ENCODE measurements at regions not wholly inside any gene's neighbourhood (a gene's known extent, or its start where the extent isn't known, plus 50 kb on each side); places are given as distances from the start of the nearest gene placed in this dataset.

DNA sequence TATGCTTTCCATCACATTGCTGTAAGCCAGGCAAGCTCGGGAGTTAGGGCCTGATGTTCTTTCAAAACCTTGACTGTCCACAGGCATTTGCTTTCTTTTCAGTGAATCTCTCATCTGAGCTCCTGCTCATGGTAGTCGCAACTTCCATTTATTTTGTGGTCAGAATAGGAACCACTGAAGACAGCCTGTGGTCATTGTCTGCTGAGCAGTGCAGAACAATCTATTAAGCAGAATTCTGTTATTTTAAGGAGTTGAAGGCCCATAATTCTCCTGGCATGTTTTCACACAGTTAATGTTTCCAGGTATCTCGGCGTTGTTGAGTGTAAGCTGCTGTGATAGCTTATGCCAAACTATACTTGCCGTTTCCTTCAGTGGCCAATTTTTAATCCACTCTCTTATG, 491.1 kb upstream of the AKR1E2 start:
- peaks cover 19% of the 10 kb centered on the region for H3K9me3 ChIP-seq
- TF ChIP-seq, protein P1, sequence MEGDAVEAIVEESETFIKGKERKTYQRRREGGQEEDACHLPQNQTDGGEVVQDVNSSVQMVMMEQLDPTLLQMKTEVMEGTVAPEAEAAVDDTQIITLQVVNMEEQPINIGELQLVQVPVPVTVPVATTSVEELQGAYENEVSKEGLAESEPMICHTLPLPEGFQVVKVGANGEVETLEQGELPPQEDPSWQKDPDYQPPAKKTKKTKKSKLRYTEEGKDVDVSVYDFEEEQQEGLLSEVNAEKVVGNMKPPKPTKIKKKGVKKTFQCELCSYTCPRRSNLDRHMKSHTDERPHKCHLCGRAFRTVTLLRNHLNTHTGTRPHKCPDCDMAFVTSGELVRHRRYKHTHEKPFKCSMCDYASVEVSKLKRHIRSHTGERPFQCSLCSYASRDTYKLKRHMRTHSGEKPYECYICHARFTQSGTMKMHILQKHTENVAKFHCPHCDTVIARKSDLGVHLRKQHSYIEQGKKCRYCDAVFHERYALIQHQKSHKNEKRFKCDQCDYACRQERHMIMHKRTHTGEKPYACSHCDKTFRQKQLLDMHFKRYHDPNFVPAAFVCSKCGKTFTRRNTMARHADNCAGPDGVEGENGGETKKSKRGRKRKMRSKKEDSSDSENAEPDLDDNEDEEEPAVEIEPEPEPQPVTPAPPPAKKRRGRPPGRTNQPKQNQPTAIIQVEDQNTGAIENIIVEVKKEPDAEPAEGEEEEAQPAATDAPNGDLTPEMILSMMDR (IDR thresholded peaks at IDR 0.05; ENCODE audit: insufficient read depth in 1 of 2, low read depth in 1 of 2, low read length in 1 of 2, severe bottlenecking in 1 of 2, unreplicated experiment in 1 of 2) = no peak
- ChIA-PET CTCF (no interaction called here), POLR2A (no interaction called here)
- DNase-seq = no peak
- intact Hi-C loops (cut with micrococcal nuclease; ENCODE audit: unreplicated experiment) = no loop called here
- H3K4me1 ChIP-seq = no peaks in the 10 kb centered on the region
- Mint-ChIP-seq H3K27me3 (ENCODE audit: insufficient read depth, unreplicated experiment) (no peaks in the 10 kb centered on the region), H3K27ac (ENCODE audit: unreplicated experiment) (no peak overlapping the region), H3K4me1 (ENCODE audit: low read depth, unreplicated experiment) (no peaks in the 10 kb centered on the region), H3K4me3 (ENCODE audit: unreplicated experiment) (no peak overlapping the region), H3K36me3 (ENCODE audit: insufficient read depth, unreplicated experiment) (no peaks in the 10 kb centered on the region), H3K9me3 (ENCODE audit: unreplicated experiment) (no peaks in the 10 kb centered on the region)
- no peaks in the 10 kb centered on the region for H3K27me3 ChIP-seq (replicated peaks; ENCODE audit: control insufficient read depth, insufficient read depth, low read length)
- H3K36me3 ChIP-seq (ENCODE audit: control insufficient read depth, insufficient read depth, low read length) = no peaks in the 10 kb centered on the region
- no TSS peak for BruUV-seq (replicated peaks)
- H3K4me3 ChIP-seq (ENCODE audit: low read depth, low read length) = no peak overlapping the region

- Mint-ChIP-seq H3K4me3 (ENCODE audit: unreplicated experiment) (no peak overlapping the region), H3K27ac (ENCODE audit: unreplicated experiment) (no peak overlapping the region), H3K4me1 (ENCODE audit: low read depth, unreplicated experiment) (no peaks in the 10 kb centered on the region), H3K9me3 (ENCODE audit: unreplicated experiment) (no peaks in the 10 kb centered on the region), H3K36me3 (ENCODE audit: insufficient read depth, unreplicated experiment) (no peaks in the 10 kb centered on the region), H3K27me3 (ENCODE audit: insufficient read depth, unreplicated experiment) (peaks cover under 1% of the 10 kb centered on the region)
- Histone ChIP-seq H3K9me3 (peaks cover 19% of the 10 kb centered on the region), H3K27me3 (replicated peaks; ENCODE audit: control insufficient read depth, insufficient read depth, low read length) (no peaks in the 10 kb centered on the region), H3K4me3 (ENCODE audit: low read depth, low read length) (no peak overlapping the region), H3K36me3 (ENCODE audit: control insufficient read depth, insufficient read depth, low read length) (no peaks in the 10 kb centered on the region), H3K4me1 (no peaks in the 10 kb centered on the region)
- TF ChIP-seq, protein P1 (IDR thresholded peaks at IDR 0.05; ENCODE audit: insufficient read depth in 1 of 2, low read depth in 1 of 2, low read length in 1 of 2, severe bottlenecking in 1 of 2, unreplicated experiment in 1 of 2) = no peak
- ChIA-PET POLR2A (no interaction called here), CTCF (no interaction called here)
- DNase-seq = no peak
- no TSS peak for BruUV-seq (replicated peaks)
- intact Hi-C loops (cut with micrococcal nuclease; ENCODE audit: unreplicated experiment) = no loop called here
Observed at GRCh38 chr10:4334015-4334414, 492.0 kb upstream of the AKR1E2 start.

DNA sequence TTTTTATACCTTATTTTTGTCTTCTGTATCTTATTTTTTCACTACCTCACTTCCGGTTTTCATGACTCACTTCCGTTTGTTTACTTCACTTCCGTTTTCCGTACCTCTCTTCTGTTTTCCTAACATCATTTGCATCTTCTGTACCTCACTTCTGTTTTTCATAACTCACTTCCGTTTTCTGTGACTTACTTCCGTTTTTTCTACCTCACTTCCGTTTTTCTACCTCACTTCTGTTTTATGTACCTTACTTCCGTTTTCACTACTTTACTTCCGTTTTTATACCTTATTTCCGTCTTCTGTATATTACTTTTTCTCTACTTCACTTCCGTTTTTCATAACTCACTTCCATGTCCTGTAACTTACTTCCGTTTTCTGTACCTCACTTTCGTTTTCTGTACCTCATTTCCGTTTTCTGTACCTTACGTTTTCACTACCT, 492.5 kb upstream of the AKR1E2 start:
- no peaks in the 10 kb centered on the region for H3K9me3 Mint-ChIP-seq (ENCODE audit: unreplicated experiment)
- Histone ChIP-seq H3K4me3 (ENCODE audit: low read depth, low read length) (no peak overlapping the region), H3K27me3 (replicated peaks; ENCODE audit: control insufficient read depth, insufficient read depth, low read length) (no peaks in the 10 kb centered on the region), H3K9me3 (peaks cover 19% of the 10 kb centered on the region), H3K36me3 (ENCODE audit: control insufficient read depth, insufficient read depth, low read length) (no peaks in the 10 kb centered on the region), H3K4me1 (no peaks in the 10 kb centered on the region)
- no peak for DNase-seq
- peaks cover 4% of the 10 kb centered on the region for H3K27me3 Mint-ChIP-seq (ENCODE audit: insufficient read depth, unreplicated experiment)
- TF ChIP-seq, protein P1 (IDR thresholded peaks at IDR 0.05; ENCODE audit: insufficient read depth in 1 of 2, low read depth in 1 of 2, low read length in 1 of 2, severe bottlenecking in 1 of 2, unreplicated experiment in 1 of 2) = no peak
- CTCF ChIA-PET = no interaction called here
- H3K4me1 Mint-ChIP-seq (ENCODE audit: low read depth, unreplicated experiment) = no peaks in the 10 kb centered on the region
- no peak overlapping the region for H3K4me3 Mint-ChIP-seq (ENCODE audit: unreplicated experiment)
- intact Hi-C loops (cut with micrococcal nuclease; ENCODE audit: unreplicated experiment) = no loop called here
- H3K36me3 Mint-ChIP-seq (ENCODE audit: insufficient read depth, unreplicated experiment) = no peaks in the 10 kb centered on the region
- H3K27ac Mint-ChIP-seq (ENCODE audit: unreplicated experiment) = no peak overlapping the region
- BruUV-seq (replicated peaks) = no TSS peak
- POLR2A ChIA-PET = no interaction called here
